ENCODE measurements at regions not wholly inside any gene's neighbourhood (a gene's known extent, or its start where the extent isn't known, plus 50 kb on each side); places are given as distances from the start of the nearest gene placed in this dataset.
A peak's percentile ranks its signal among the peaks of the same experiment; 100 is the strongest.
"Not testable (repeated sequence)": the region's sequence is repeated elsewhere in the genome, so short reads cannot be mapped to it uniquely, and the experiment has no call there.

DNA sequence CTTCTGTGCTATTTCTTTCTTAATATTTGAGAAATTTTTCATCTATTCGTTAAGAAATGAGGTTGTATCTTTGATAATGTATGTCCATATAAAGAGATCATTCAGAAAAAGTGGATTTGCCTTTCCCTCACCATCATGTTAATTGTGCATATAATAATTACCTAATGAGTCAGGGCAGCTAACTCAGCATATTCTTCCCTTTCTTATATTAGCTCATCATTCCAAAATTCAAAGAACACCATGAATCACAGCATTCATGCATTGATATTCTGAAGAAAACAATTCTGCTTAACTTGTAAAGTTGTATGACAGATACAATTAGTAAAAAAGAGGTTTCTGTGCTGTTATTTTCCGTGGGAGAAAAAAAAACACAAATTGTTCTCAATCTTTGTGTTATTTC, 630.6 kb downstream of the TLE1 start:
- no peak for DNase-seq

- no peak for DNase-seq
Observed at GRCh38 chr9:81053298-81054025, 635.9 kb downstream of the TLE1 start.

DNA sequence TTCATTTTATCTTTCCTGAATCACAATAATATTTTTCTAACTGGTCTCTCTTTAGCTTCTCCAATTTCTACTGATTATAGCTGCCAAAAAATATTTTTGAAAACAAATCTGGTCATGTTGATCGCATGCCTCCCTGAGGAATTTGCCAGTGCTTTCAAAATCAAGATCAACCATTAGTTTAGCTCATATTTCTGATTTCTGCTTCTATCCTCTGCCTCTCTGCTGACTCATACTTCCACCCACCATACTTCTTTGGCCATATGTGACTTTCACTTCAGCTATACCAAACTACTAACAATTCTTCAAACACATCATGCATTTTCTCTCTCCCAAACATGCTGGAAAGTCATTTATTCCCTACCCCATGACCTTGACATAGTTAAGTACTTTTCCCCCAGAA, 636.5 kb downstream of the TLE1 start:
- no peak for DNase-seq

GRCh38 chr9:81047280-81047679, 642.1 kb downstream of the TLE1 start:
- DNase-seq: no peak

GRCh38 chr9:81045658-81046057, 643.7 kb downstream of the TLE1 start:
- DNase-seq: no peak

DNA sequence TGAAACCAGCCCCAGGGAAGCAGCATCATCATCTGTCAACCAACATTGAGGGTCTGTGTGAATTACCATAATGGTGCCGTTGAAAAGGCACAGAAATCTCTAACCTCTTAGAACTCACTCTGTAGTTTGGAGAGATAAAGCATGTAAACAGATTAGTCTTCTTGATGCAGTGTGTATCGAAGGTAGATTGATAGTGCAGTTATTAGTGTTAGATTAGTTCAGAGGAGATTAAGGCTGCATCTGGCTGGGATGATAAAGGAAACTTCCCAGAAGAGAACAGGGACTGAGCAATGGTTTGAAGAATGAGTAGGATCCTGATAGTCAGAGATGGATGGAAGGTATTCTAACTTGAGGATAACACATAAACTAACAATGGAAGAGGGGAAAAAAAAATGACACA, 651.5 kb downstream of the TLE1 start:
- no peak for DNase-seq

- DNase-seq: no peak
Observed at GRCh38 chr9:81035601-81036000, 653.7 kb downstream of the TLE1 start.

GRCh38 chr9:81035171-81035570, 654.2 kb downstream of the TLE1 start:
- no peak for DNase-seq

GRCh38 chr9:81032831-81033230, 656.5 kb downstream of the TLE1 start:
- no peak for DNase-seq

DNA sequence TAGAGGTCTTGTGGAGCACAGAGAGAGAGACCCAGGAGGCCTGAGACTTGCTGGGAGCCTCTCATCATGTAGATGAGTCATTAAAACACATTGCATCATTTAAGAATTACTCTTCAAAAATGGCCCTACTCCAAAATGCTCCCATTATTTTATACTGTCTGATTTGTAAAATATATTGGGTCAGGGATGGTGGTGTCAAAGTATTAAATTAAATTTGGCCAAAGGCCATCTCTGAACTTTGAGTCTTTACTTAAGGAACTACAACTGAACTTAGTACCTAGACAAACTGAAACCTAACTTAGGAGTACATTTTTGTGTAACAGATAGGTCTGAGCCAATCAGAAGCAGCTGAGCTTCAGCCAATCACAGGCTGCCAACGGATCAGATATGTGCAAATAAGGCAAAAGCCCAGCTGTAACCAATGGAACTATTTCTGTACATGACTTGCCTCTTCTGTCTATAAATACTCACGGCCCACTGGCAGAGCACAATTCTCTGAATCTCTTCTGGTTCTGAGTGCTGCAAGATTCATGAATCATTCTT, 657.2 kb downstream of the TLE1 start:
- DNase-seq: no peak

DNA sequence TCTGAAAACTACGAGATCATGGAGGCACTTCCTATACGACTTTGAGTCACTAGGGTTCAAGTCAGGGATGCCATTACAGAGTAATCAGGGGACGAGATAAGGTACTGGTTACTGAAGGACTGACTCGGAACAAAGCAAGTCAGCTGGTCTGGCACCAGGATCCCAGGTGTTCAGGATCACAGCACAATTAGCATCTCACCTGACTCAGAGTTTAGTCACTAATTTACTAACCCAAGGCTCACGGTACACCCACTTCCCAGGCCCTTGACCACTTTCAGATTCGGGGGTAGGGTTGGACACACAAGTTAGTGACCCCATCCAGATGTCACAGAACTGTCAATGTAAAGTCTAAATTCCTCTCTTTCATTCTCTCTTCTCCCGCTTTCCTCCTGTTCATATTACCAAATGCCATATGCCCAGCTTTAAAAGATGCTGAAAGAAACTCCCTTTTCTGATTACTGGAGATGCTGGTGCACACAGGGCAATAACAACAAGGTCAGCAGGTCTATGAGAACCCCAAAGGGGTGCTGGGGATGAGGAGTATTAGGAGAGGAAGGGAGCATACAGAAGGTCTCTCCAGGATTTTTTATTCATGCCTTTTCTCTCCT, 657.8 kb downstream of the TLE1 start:
- DNase-seq: no peak

GRCh38 chr9:81030027-81030426, 659.3 kb downstream of the TLE1 start:
- no peak for DNase-seq

DNA sequence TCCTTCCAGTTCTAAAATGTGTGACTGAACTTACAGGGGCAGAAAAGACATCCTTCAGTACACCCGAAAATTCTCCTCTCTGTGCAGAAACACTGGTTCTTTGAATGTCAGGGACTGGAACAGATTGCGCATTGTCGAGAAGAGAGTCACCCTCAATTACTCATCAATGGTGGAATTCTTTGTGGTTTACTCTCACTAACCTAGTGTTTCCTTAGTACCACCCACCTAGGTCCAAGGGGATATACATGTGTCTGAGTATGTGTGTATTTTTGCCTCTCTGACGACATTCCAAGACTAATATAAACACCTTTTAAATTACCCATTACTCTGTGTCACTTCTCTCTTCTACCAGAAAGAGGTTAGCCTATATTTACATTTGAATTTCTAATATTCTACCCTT, 660.8 kb downstream of the TLE1 start:
- no peak for DNase-seq

- no peak for DNase-seq
Observed at GRCh38 chr9:81022177-81022576, 667.2 kb downstream of the TLE1 start.

DNA sequence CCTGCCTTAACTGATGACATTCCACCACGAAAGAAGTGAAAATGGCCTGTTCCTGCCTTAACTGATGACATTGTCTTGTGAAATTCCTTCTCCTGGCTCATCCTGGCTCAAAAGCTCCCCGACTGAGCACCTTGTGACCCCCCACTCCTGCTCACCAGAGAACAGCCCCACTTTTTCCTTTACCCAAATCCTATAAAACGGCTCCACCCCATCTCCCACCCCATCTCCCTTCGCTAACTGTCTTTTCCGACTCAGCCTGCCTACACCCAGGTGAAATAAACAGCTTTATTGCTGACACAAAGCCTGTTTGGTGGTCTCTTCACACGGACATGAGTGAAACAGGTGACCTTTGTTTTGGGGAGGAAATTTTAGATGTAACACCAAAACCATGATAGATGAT, 674.4 kb downstream of the TLE1 start:
- not testable (repeated sequence) for DNase-seq

DNA sequence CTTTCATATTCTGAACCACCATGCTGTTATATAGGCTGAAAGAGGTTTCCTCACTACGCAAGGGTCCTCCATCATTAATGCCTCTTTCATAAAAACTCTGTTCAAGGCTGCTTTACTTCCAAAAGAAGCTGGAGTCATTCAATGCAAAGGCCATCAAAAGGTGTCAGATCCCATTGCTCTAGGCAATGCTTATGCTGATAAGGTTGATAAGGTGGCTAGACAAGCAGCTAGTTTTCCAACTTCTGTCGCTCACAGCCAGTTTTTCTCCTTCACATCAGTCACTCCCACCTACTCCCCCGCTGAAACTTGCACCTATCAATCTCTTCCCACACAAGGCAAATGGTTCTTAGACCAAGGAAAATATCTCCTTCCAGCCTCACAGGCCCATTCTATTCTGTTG, 676.2 kb downstream of the TLE1 start:
- not testable (repeated sequence) for DNase-seq

DNA sequence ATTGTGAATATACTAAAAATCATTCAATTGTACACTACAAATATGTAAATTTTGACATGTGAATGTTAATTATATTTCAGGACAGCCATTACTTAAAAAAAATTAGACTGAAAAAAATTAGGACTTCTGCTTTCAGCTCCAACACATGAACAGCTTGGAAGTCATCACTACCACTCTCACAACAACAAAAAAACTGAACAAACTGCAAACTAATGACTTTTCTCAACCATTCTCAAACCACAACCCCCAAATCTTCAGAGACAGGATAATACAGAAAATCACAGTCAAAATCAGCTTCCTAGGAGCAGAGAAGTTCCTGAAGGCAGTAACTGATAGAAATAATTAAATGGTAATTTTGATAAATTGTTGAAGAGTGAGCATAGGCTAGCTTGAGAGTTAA, 686.4 kb downstream of the TLE1 start:
- no peak for DNase-seq

DNA sequence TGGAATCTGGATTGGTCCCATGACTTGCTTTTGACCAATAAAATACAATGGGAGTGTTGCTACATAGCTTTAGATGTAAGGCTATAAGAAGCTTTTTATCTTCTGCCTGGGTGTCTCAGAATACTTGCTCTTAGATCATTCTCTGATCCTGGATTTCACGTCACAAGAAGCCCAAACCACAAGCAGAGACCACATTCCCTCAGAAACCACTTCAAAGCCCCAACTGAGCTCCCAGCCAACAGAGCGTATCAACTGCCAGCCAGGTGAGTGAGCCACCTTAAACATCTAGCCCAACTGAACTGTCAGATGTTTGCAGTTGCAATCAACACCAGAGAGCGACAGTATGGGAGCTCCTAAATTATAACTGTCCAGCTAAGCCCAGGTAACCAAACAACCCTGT, 687.1 kb downstream of the TLE1 start:
- peak; percentile 50 for DNase-seq

GRCh38 chr9:80995759-80996158, 693.6 kb downstream of the TLE1 start:
- no peak for DNase-seq

GRCh38 chr9:80994892-80995291, 694.5 kb downstream of the TLE1 start:
- no peak for DNase-seq

- not testable (repeated sequence) for DNase-seq
Observed at GRCh38 chr9:80985595-80985994, 703.8 kb downstream of the TLE1 start.

DNA sequence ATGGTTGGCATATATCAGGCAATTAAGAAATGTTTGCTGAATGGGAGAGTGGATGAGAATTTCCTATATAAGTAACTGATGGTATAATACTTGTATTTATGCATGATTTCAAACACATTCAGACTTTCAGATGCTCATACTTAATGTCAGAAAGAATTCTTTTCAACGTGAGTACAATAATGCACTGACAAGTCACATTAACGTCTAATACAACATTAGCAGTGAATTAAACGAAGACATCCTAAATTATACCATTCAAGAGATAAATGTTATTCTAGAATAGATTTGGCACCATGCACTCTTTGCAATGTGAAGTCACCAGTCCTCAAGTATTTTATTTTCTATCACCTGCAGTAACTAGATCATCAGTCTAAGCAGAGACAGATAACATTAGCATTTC, 712.9 kb downstream of the TLE1 start:
- DNase-seq: no peak

DNA sequence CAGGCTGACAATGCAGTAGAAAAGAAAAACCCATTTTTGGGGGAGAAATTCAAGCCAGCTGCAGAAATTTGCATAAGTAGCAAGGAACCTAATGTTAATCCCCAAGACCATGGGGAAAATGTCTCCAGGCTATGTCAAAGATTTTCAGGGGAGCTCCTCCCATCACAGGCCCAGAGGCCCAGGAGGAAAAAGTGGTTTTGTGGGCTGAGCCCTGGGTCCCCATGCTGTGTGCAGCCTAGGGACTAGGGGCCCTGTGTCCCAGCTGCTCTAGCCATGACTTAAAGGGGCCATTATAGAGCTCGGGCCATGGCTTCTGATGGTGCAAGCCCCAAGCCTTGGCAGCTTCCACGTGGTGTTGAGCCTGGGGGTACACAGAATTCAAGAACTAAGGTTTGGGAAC, 719.0 kb downstream of the TLE1 start:
- not testable (repeated sequence) for DNase-seq

DNA sequence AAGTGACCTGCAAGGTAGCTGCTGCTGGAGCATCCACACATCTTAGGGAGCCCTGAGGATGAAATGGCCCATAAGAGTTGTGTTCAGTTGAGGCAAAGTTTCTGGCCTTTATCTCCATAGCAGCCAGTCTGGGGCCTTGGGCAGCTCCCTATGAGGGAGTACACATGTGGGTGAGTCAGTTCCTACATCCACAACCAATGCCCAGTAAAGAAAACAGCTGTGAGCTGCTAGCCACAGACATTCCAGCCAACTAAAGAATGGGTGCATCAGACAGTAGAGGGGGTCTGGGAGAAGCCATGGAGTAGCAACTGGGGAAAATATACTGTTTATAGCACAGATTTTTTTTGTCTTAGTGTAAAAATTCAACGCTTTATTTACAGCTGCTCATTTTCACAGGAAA, 720.7 kb downstream of the TLE1 start:
- no peak for DNase-seq

DNA sequence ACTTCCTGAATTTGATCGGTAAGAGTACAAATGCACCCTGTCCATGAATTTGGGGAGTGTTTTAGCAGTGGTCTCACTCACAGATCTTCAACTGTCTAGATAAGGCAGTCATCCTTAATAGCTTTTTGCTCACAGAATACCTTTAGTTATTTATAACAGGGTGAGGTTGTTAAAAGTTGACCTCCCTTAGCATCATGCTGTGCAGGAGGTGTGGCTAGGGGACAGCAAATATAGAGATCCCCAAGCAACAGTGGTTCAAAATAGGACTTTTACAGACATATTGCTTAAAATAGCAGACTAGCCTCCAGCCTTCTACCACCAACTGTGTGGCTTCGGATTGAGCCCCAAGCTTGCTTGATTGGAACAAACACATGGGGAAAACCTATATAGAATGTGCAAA, 724.4 kb downstream of the TLE1 start:
- DNase-seq: no peak

All from activated CD8-positive, alpha-beta memory T cell treated with anti-CD3 and anti-CD28 coated beads, Interleukin-2, amount 50 U/mL, for 48 hours (primary cell).